ENCODE measurements at regions not wholly inside any gene's neighbourhood (a gene's known extent, or its start where the extent isn't known, plus 50 kb on each side); places are given as distances from the start of the nearest gene placed in this dataset.

GRCh38 chr2:8517850-8518498, 163.9 kb upstream of the ID2 start:
- Histone ChIP-seq H3K4me2 (ENCODE audit: insufficient read depth, insufficient read length, low read length) (no peak overlapping the region), H4K91ac (ENCODE audit: insufficient read length, low read depth, low read length) (no peak overlapping the region), H4K20me1 (ENCODE audit: control insufficient read depth, insufficient read depth, insufficient read length) (no peaks in the 10 kb centered on the region), H3K23me2 (ENCODE audit: insufficient read length, low read depth, low read length, poor library complexity, severe bottlenecking) (no peaks in the 10 kb centered on the region), H2AK5ac (ENCODE audit: insufficient read length, low read length) (no peak overlapping the region), H2AFZ (ENCODE audit: low read length) (no peak overlapping the region), H3K18ac (ENCODE audit: insufficient read length, low read depth, low read length) (no peak overlapping the region), H2BK120ac (ENCODE audit: low read depth, low read length, poor library complexity, severe bottlenecking) (no peak overlapping the region), H3K79me1 (ENCODE audit: insufficient read depth, low read depth, low read length, poor library complexity, severe bottlenecking) (no peaks in the 10 kb centered on the region), H3K23ac (ENCODE audit: insufficient read length, low read depth, low read length) (no peak overlapping the region), H3K4ac (ENCODE audit: low read depth, low read length) (no peak overlapping the region), H2BK20ac (ENCODE audit: low read depth, low read length, poor library complexity, severe bottlenecking) (no peak overlapping the region), H3K4me1 (ENCODE audit: insufficient read depth, low read length) (no peaks in the 10 kb centered on the region), H2BK5ac (ENCODE audit: insufficient read length, low read length) (no peak overlapping the region), H3K27ac (ENCODE audit: insufficient read length, low read depth, low read length) (no peak overlapping the region), H3K14ac (ENCODE audit: insufficient read depth, low read length) (no peak overlapping the region; the same call in 1 of the 2 replicates), H3T11ph (ENCODE audit: low read length) (no peak overlapping the region), H4K5ac (ENCODE audit: insufficient read length, low read depth, low read length) (no peak overlapping the region), H2BK15ac (ENCODE audit: low read depth, low read length) (no peak overlapping the region), H2BK12ac (ENCODE audit: insufficient read length, low read depth, low read length) (no peak overlapping the region), H3K9me3 (ENCODE audit: control insufficient read depth, low read depth, low read length) (no peaks in the 10 kb centered on the region), H3K9ac (ENCODE audit: extremely low read depth, insufficient read length, low read length) (no peak overlapping the region), H3K79me2 (ENCODE audit: insufficient read depth, low read length) (no peaks in the 10 kb centered on the region), H3K27me3 (ENCODE audit: insufficient read depth, low read length) (no peaks in the 10 kb centered on the region), H3K56ac (ENCODE audit: insufficient read length, low read depth, low read length) (no peak overlapping the region), H4K8ac (replicated peaks; ENCODE audit: insufficient read length, low read depth, low read length) (no peak overlapping the region)
- H3K4me1 Mint-ChIP-seq = peaks cover 2 to 4% of the 10 kb centered on the region in 2 experiments; a peak in 2 of 4 replicates
- no peak overlapping the region for H3K27ac Mint-ChIP-seq
- TF ChIP-seq CTCF (conservative IDR thresholded peaks at IDR 0.05) = no peak
- peaks cover 12 to 15% of the 10 kb centered on the region in 2 experiments for H3K9me3 Mint-ChIP-seq
- DNase-seq = peak; percentile 42
- no peak overlapping the region for H3K4me3 Mint-ChIP-seq
- WGBS (ENCODE audit: extremely low coverage, insufficient read length, low lambda C conversion rate) = no CpG with 5 or more reads among the region's 16 CpGs
- H3K36me3 Mint-ChIP-seq (ENCODE audit: insufficient read depth in 1 of 3, low read depth in 3 of 3) = peaks cover 0 to 14% (median 0%) of the 10 kb centered on the region in 3 experiments; a peak in 2 of 7 replicates
- peaks cover 9% of the 10 kb centered on the region for H3K27me3 Mint-ChIP-seq (ENCODE audit: low read depth)

All from H9 (cell line).